Epithelial cell of esophagus (primary cell): ENCODE measurements at regions not wholly inside any gene's neighbourhood (a gene's known extent, or its start where the extent isn't known, plus 50 kb on each side); places are given as distances from the start of the nearest gene placed in this dataset.
A peak's percentile ranks its signal among the peaks of the same experiment; 100 is the strongest.

Source experiments
- DNase-seq: peaks from one replicate; pipeline ENCODE4 v3.0.0; 2010; ENCODE audit warnings: low read depth
- H3K4me3 ChIP-seq: 2 replicates; pipeline ENCODE4 v1.5.1; 2011; ENCODE audit warnings: mild to moderate bottlenecking, low read length, control low read depth
- CTCF ChIP-seq: IDR thresholded peaks from 2 replicates; pipeline ENCODE4 v1.5.1; 2011; ENCODE audit warnings: low read depth, mild to moderate bottlenecking, low read length, control low read depth, inconsistent platforms; ENCODE audit not compliant: insufficient read depth; ENCODE audit errors: missing control alignments

- TF ChIP-seq CTCF, result no peak
- no peak overlapping the region for H3K4me3 ChIP-seq
- no peak for DNase-seq
Measured at GRCh38 chr9:115764645-115765044, 388.9 kb upstream of the PAPPA start.

- no peak overlapping the region for H3K4me3 ChIP-seq
- DNase-seq, result no peak
- TF ChIP-seq CTCF, result no peak
Measured at GRCh38 chr9:115765060-115765459, 388.5 kb upstream of the PAPPA start.

- TF ChIP-seq CTCF, result no peak
- no peak overlapping the region for H3K4me3 ChIP-seq
- no peak for DNase-seq
Measured at GRCh38 chr9:115766370-115766955, 387.1 kb upstream of the PAPPA start.

GRCh38 chr9:115770521-115770920, 383.1 kb upstream of the PAPPA start:
- H3K4me3 ChIP-seq, result no peak overlapping the region
- DNase-seq, result no peak
- no peak for TF ChIP-seq CTCF

GRCh38 chr9:115775659-115776058, 377.9 kb upstream of the PAPPA start:
- no peak for TF ChIP-seq CTCF
- no peak for DNase-seq

GRCh38 chr9:115777610-115778009, 376.0 kb upstream of the PAPPA start:
- DNase-seq, result no peak
- TF ChIP-seq CTCF, result no peak

More at GRCh38 chr9:115775659-115776058, 377.9 kb upstream of the PAPPA start:
- no peak overlapping the region for H3K4me3 ChIP-seq

GRCh38 chr9:115781070-115781736, 372.4 kb upstream of the PAPPA start:
- peak; percentile 4 for DNase-seq

More at GRCh38 chr9:115777610-115778009, 376.0 kb upstream of the PAPPA start:
- H3K4me3 ChIP-seq, result no peak overlapping the region

More at GRCh38 chr9:115781070-115781736, 372.4 kb upstream of the PAPPA start:
- H3K4me3 ChIP-seq, result no peak overlapping the region
- no peak for TF ChIP-seq CTCF
